ENCODE measurements at regions not wholly inside any gene's neighbourhood (a gene's known extent, or its start where the extent isn't known, plus 50 kb on each side); places are given as distances from the start of the nearest gene placed in this dataset.
"Not testable (repeated sequence)": the region's sequence is repeated elsewhere in the genome, so short reads cannot be mapped to it uniquely, and the experiment has no call there.

GRCh38 chr18:70781860-70782453, 493.1 kb downstream of the SOCS6 start (continued):
- no peak for TF ChIP-seq E2F4 (CRISPR knock-in tag; IDR thresholded peaks at IDR 0.05; ENCODE audit: borderline replicate concordance, low read depth)

- H3K4me3 Mint-ChIP-seq; POLR2A ChIA-PET; DNase-seq (ENCODE audit: low spot score); H3K27ac Mint-ChIP-seq; H3K27me3 Mint-ChIP-seq (ENCODE audit: low read depth); ATAC-seq; H3K4me1 Mint-ChIP-seq; CTCF ChIA-PET: not testable (repeated sequence)
- H3K36me3 Mint-ChIP-seq, result peaks cover 64% of the 10 kb centered on the region
- H3K9me3 Mint-ChIP-seq, result peaks cover 77% of the 10 kb centered on the region
Measured at GRCh38 chr18:70766254-70766653, 477.4 kb downstream of the SOCS6 start.

- Mint-ChIP-seq H3K4me3 (no peak overlapping the region), H3K27ac (no peak overlapping the region), H3K36me3 (peaks cover 58% of the 10 kb centered on the region), H3K27me3 (ENCODE audit: low read depth) (peaks cover 4% of the 10 kb centered on the region; the same call in 1 of the 2 replicates), H3K4me1 (no peaks in the 10 kb centered on the region), H3K9me3 (peaks cover 71% of the 10 kb centered on the region)
- ChIA-PET CTCF (no interaction called here), POLR2A (no interaction called here)
- TF ChIP-seq NR3C1 (CRISPR knock-in tag; conservative IDR thresholded peaks at IDR 0.05; ENCODE audit: low read depth), result no peak
- TF ChIP-seq CDX4 (CRISPR knock-in tag; IDR thresholded peaks at IDR 0.05; ENCODE audit: borderline replicate concordance), result no peak
- no peak for TF ChIP-seq RORB (CRISPR knock-in tag; IDR thresholded peaks at IDR 0.05)
- TF ChIP-seq ZBTB21 (CRISPR knock-in tag; IDR thresholded peaks at IDR 0.05; ENCODE audit: borderline replicate concordance), result no peak
- no peak for TF ChIP-seq KAT7 (CRISPR knock-in tag; IDR thresholded peaks at IDR 0.05; ENCODE audit: borderline replicate concordance)
- no peak for TF ChIP-seq EMX1 (CRISPR knock-in tag; IDR thresholded peaks at IDR 0.05)
- TF ChIP-seq USF2 (CRISPR knock-in tag; IDR thresholded peaks at IDR 0.05), result no peak
- no peak for TF ChIP-seq FOXJ3 (CRISPR knock-in tag; IDR thresholded peaks at IDR 0.05; ENCODE audit: borderline replicate concordance)
- TF ChIP-seq RELA (CRISPR knock-in tag; IDR thresholded peaks at IDR 0.05; ENCODE audit: borderline replicate concordance), result no peak
- DNase-seq (ENCODE audit: low spot score), result no peak
- no peak for ATAC-seq
Measured at GRCh38 chr18:70762812-70763211, 474.0 kb downstream of the SOCS6 start.

- POLR2A ChIA-PET, result no interaction called here
- Mint-ChIP-seq H3K36me3 (peaks cover 61% of the 10 kb centered on the region), H3K27ac (no peak overlapping the region), H3K9me3 (peaks cover 76% of the 10 kb centered on the region), H3K4me1 (no peaks in the 10 kb centered on the region), H3K4me3 (no peak overlapping the region), H3K27me3 (ENCODE audit: low read depth) (peaks cover 10% of the 10 kb centered on the region)
- TF ChIP-seq OVOL2 (CRISPR knock-in tag; IDR thresholded peaks at IDR 0.05; ENCODE audit: borderline replicate concordance) (no peak), ZNF232 (CRISPR knock-in tag; IDR thresholded peaks at IDR 0.05) (no peak), STAT6 (CRISPR knock-in tag; conservative IDR thresholded peaks at IDR 0.05; ENCODE audit: low read depth) (no peak), TEAD4 (CRISPR knock-in tag; IDR thresholded peaks at IDR 0.05) (no peak), FOXK1 (CRISPR knock-in tag; IDR thresholded peaks at IDR 0.05) (no peak), USF1 (CRISPR knock-in tag; IDR thresholded peaks at IDR 0.05) (no peak), RORB (CRISPR knock-in tag; IDR thresholded peaks at IDR 0.05) (no peak), SMAD4 (CRISPR knock-in tag; IDR thresholded peaks at IDR 0.05) (no peak), NFE2L1 (CRISPR knock-in tag; IDR thresholded peaks at IDR 0.05) (no peak), TCF7 (CRISPR knock-in tag; IDR thresholded peaks at IDR 0.05; ENCODE audit: low read depth) (no peak), ELF4 (CRISPR knock-in tag; IDR thresholded peaks at IDR 0.05; ENCODE audit: low read depth) (no peak), NR2C2 (CRISPR knock-in tag; IDR thresholded peaks at IDR 0.05) (no peak), MYBL2 (CRISPR knock-in tag; IDR thresholded peaks at IDR 0.05) (no peak)
- no peak for ATAC-seq
- CTCF ChIA-PET, result no interaction called here
- no peak for DNase-seq (ENCODE audit: low spot score)
Measured at GRCh38 chr18:70758780-70759179, 469.9 kb downstream of the SOCS6 start.
